IMR-90 (cell line): ENCODE measurements at regions not wholly inside any gene's neighbourhood (a gene's known extent, or its start where the extent isn't known, plus 50 kb on each side); places are given as distances from the start of the nearest gene placed in this dataset.

ENCODE experiments used
- ATAC-seq: fragments of 200-7000 bp; cut with Tn5 transposase; 2 replicates; pipeline ENCODE4 v1.9.1; 2020; ENCODE audit warnings: low read depth, mild to moderate bottlenecking, moderate library complexity
- BruUV-seq: library from RNA; stranded (reverse); fragments of 400-500 nt; replicated peaks from 2 replicates; lab custom pipeline; 2021; lab: Mats Ljungman, UMichigan
- CTCF ChIA-PET: fragments of 300-600 bp; formaldehyde crosslinking; extraction: SDS; loops from one replicate; lab custom pipeline; 2021; ENCODE audit warnings: antibody characterized with exemption; lab: Yijun Ruan, JAX
- POLR2A ChIA-PET: fragments of 300-600 bp; sonication (Branson Sonifier 250); formaldehyde crosslinking; loops from one replicate; lab custom pipeline; 2022; ENCODE audit warnings: antibody characterized with exemption; ENCODE audit not compliant: unreplicated experiment; lab: Charles Lee
- DNase-seq: peaks from one replicate; pipeline ENCODE4 v3.0.0; 2013
- H2AFZ ChIP-seq: replicated peaks from 2 replicates; pipeline ENCODE3; 2013; ENCODE audit warnings: low read length, mild to moderate bottlenecking; ENCODE audit not compliant: poor library complexity
- H2AK5ac ChIP-seq: 2 replicates; pipeline ENCODE4 v1.6.1; 2013; ENCODE audit warnings: low read depth, low read length, inconsistent platforms
- H2AK9ac ChIP-seq: replicated peaks from 2 replicates; pipeline ENCODE3; 2013; ENCODE audit warnings: mild to moderate bottlenecking, low read depth, low read length, moderate library complexity; ENCODE audit not compliant: poor library complexity
- H2BK120ac ChIP-seq: 2 replicates; pipeline ENCODE4 v1.6.1; 2013; ENCODE audit warnings: low read depth, low read length, inconsistent platforms
- H2BK15ac ChIP-seq: 3 replicates; pipeline ENCODE4 v1.6.1; 2013; ENCODE audit warnings: low read depth, low read length, inconsistent platforms
- H2BK20ac ChIP-seq: 2 replicates; pipeline ENCODE4 v1.6.1; 2013; ENCODE audit warnings: low read depth, mild to moderate bottlenecking, inconsistent platforms, low read length, moderate library complexity
- H2BK5ac ChIP-seq: 2 replicates; pipeline ENCODE4 v1.6.1; 2013; ENCODE audit warnings: mild to moderate bottlenecking, low read depth, low read length, inconsistent platforms; ENCODE audit not compliant: poor library complexity, severe bottlenecking
- H3K14ac ChIP-seq: replicated peaks from 2 replicates; pipeline ENCODE4 v1.6.1; 2013; ENCODE audit warnings: low read depth, low read length, inconsistent platforms
- H3K18ac ChIP-seq: 2 replicates; pipeline ENCODE4 v1.6.1; 2013; ENCODE audit warnings: low read depth, low read length, control low read depth
- H3K23ac ChIP-seq: 2 replicates; pipeline ENCODE4 v1.6.1; 2013; ENCODE audit warnings: low read depth, low read length, inconsistent platforms
- H3K27ac ChIP-seq: 2 replicates; pipeline ENCODE4 v1.5.1; 2013; ENCODE audit warnings: mild to moderate bottlenecking, control low read depth, low read length; ENCODE audit not compliant: insufficient read depth
- H3K27me3 ChIP-seq: 2 replicates; pipeline ENCODE4 v1.6.1; 2013; ENCODE audit warnings: low read length; ENCODE audit not compliant: control insufficient read depth, insufficient read depth
- H3K36me3 ChIP-seq: 2 replicates; pipeline ENCODE4 v1.6.1; 2013; ENCODE audit warnings: low read length, mixed read lengths; ENCODE audit not compliant: control insufficient read depth, insufficient read depth
- H3K4ac ChIP-seq: 2 replicates; pipeline ENCODE4 v1.6.1; 2013; ENCODE audit warnings: low read depth, low read length, inconsistent platforms
- H3K4me1 ChIP-seq: 2 replicates; pipeline ENCODE4 v1.6.1; 2013; ENCODE audit warnings: low read length, mixed read lengths; ENCODE audit not compliant: control insufficient read depth, insufficient read depth
- H3K4me2 ChIP-seq: 2 replicates; pipeline ENCODE4 v1.6.1; 2013; ENCODE audit warnings: low read depth, mild to moderate bottlenecking, control low read depth, low read length, moderate library complexity
- H3K4me3 ChIP-seq: 2 replicates; pipeline ENCODE4 v1.5.1; 2013; ENCODE audit warnings: low read depth, mild to moderate bottlenecking, control low read depth, low read length, moderate library complexity; ENCODE audit not compliant: insufficient read depth
- H3K56ac ChIP-seq: 2 replicates; pipeline ENCODE4 v1.6.1; 2013; ENCODE audit warnings: low read length, inconsistent platforms; ENCODE audit not compliant: insufficient read depth; ENCODE audit errors: extremely low read depth
- H3K79me1 ChIP-seq, 2 experiments: 2 replicates each; pipeline ENCODE4 v1.6.1; 2013; ENCODE audit warnings: low read length in 2 of 2, inconsistent platforms in 1 of 2, low read depth in 1 of 2
- H3K9ac ChIP-seq: 2 replicates; pipeline ENCODE4 v1.6.1; 2013; ENCODE audit warnings: low read depth, low read length, control low read depth
- H3K9me1 ChIP-seq: 2 replicates; pipeline ENCODE4 v1.6.1; 2013; ENCODE audit warnings: low read length, inconsistent platforms; ENCODE audit not compliant: insufficient read depth
- H3K9me3 ChIP-seq: 2 replicates; pipeline ENCODE4 v1.6.1; 2013; ENCODE audit warnings: low read length; ENCODE audit not compliant: control insufficient read depth, insufficient read depth
- H4K20me1 ChIP-seq: 2 replicates; pipeline ENCODE4 v1.6.1; 2013; ENCODE audit warnings: low read length, inconsistent platforms; ENCODE audit not compliant: insufficient read depth
- H4K5ac ChIP-seq: 2 replicates; pipeline ENCODE4 v1.6.1; 2013; ENCODE audit warnings: mild to moderate bottlenecking, low read depth, low read length, control low read depth
- H4K8ac ChIP-seq, 2 experiments: 2 replicates each; pipeline ENCODE4 v1.6.1; 2013; ENCODE audit warnings: low read depth in 2 of 2, low read length in 2 of 2, control low read depth in 1 of 2, inconsistent platforms in 1 of 2
- H4K91ac ChIP-seq: 2 replicates; pipeline ENCODE4 v1.6.1; 2013; ENCODE audit warnings: low read depth, low read length, inconsistent platforms; ENCODE audit not compliant: insufficient read depth
- BHLHE40 ChIP-seq: fragments of 150-350 bp; IDR thresholded peaks from 2 replicates; pipeline ENCODE4 v1.6.1; 2016; ENCODE audit warnings: mild to moderate bottlenecking, low read depth, low read length
- CEBPB ChIP-seq: IDR thresholded peaks from 2 replicates; pipeline ENCODE4 v1.6.1; 2012; ENCODE audit warnings: low read depth, low read length, improper control_type of control experiment
- CHD1 ChIP-seq: IDR thresholded peaks from 2 replicates; pipeline ENCODE4 v1.6.1; 2012; ENCODE audit warnings: low read depth, low read length, improper control_type of control experiment
- FOS ChIP-seq: fragments of 150-350 bp; IDR thresholded peaks from 2 replicates; pipeline ENCODE4 v1.6.1; 2016; ENCODE audit warnings: low read depth, low read length
- MAFK ChIP-seq: IDR thresholded peaks from 2 replicates; pipeline ENCODE4 v1.6.1; 2012; ENCODE audit warnings: low read depth, low read length, improper control_type of control experiment
- MAZ ChIP-seq: IDR thresholded peaks from 2 replicates; pipeline ENCODE4 v1.6.1; 2012; ENCODE audit warnings: low read depth, mild to moderate bottlenecking, low read length, improper control_type of control experiment, moderate library complexity, borderline replicate concordance
- MXI1 ChIP-seq: IDR thresholded peaks from 2 replicates; pipeline ENCODE4 v1.6.1; 2012; ENCODE audit warnings: low read depth, mild to moderate bottlenecking, low read length, moderate library complexity, borderline replicate concordance
- NFE2L2 ChIP-seq: fragments of 150-350 bp; IDR thresholded peaks from 2 replicates; pipeline ENCODE4 v1.6.1; 2016; ENCODE audit warnings: low read depth, mild to moderate bottlenecking, low read length
- POLR2A ChIP-seq: IDR thresholded peaks from 2 replicates; pipeline ENCODE4 v1.6.1; 2012; ENCODE audit warnings: mild to moderate bottlenecking, low read depth, low read length
- RAD21 ChIP-seq: IDR thresholded peaks from 2 replicates; pipeline ENCODE4 v1.6.1; 2012; ENCODE audit warnings: low read length, improper control_type of control experiment
- RCOR1 ChIP-seq: IDR thresholded peaks from 2 replicates; pipeline ENCODE4 v1.6.1; 2012; ENCODE audit warnings: mild to moderate bottlenecking, low read length, improper control_type of control experiment; ENCODE audit not compliant: insufficient replicate concordance
- RFX5 ChIP-seq: IDR thresholded peaks from 2 replicates; pipeline ENCODE4 v1.8.0; 2012; ENCODE audit warnings: low read depth, mild to moderate bottlenecking, low read length, moderate library complexity
- SMC3 ChIP-seq: fragments of 150-350 bp; IDR thresholded peaks from 2 replicates; pipeline ENCODE4 v1.6.1; 2016; ENCODE audit warnings: low read depth, mild to moderate bottlenecking, antibody characterized with exemption, low read length, moderate library complexity
- WGBS, 2 experiments: methylation state at CpG; one replicate each; pipeline versions ENCODE4 v1.1.5 to v1.1.7; 2013; ENCODE audit warnings: missing lambda C conversion rate in 2 of 2; ENCODE audit not compliant: insufficient read length in 1 of 2; ENCODE audit errors: extremely low coverage in 2 of 2; 5-methylcytosine and 5-hydroxymethylcytosine counted together
- dilution Hi-C: fragments of 300-500 bp; cut with HindIII; formaldehyde crosslinking; loops from one replicate; pipeline ENCODE4 v1.14.3; 2018; ENCODE audit warnings: low sequenced_read_pairs; ENCODE audit not compliant: unreplicated experiment
- in situ Hi-C: fragments of 300-500 bp; cut with MboI; formaldehyde crosslinking; loops from 3 replicates; pipeline ENCODE4 v1.14.3; 2019; ENCODE audit warnings: low sequenced_read_pairs, inconsistent platforms, mixed read lengths
- intact Hi-C: fragments of 100-400 bp; cut with micrococcal nuclease; formaldehyde crosslinking; loops from 2 replicates; pipeline ENCODE4 v1.10.0; 2022
- TF ChIP-seq, protein P1 (sequence below): fragments of 150-350 bp; IDR thresholded peaks from 2 replicates; pipeline ENCODE4 v1.6.1; 2016; ENCODE audit warnings: low read depth, mild to moderate bottlenecking, low read length, moderate library complexity, borderline replicate concordance
- TF ChIP-seq, protein P2 (sequence below): conservative IDR thresholded peaks from 2 replicates; pipeline ENCODE4 v1.5.1; 2012; ENCODE audit warnings: mild to moderate bottlenecking, low read depth, low read length, improper control_type of control experiment
- TF ChIP-seq, protein P3 (sequence below): fragments of 150-350 bp; IDR thresholded peaks from 2 replicates; pipeline ENCODE4 v1.6.1; 2017; ENCODE audit warnings: mild to moderate bottlenecking, antibody characterized with exemption, low read length, low read depth

DNA sequence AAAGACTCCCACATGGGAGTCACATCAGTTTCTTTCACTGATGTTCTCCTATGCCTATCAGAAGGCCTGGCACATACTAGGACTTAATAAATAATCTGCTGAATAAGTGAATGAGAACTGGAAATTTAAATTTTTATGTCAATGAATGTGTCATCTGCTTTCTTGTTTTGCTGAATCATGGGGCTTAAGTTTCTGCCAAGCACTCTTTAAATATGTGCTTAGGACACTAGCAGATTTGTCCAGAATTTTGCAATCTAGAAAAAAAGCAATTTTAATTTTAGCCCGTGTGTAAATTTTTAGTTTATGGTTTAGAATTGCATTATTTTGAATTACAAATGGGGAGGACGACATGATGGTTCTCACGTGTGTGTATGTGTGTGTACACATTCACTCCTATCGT, 803.1 kb downstream of the USP25 start:
- ATAC-seq (no peak), DNase-seq (peak; percentile 43)
- no peak overlapping the region; the same call in 1 of the 2 replicates for H4K5ac ChIP-seq
- no peak overlapping the region for H2AK9ac ChIP-seq
- no peaks in the 10 kb centered on the region for H4K20me1 ChIP-seq
- H3K14ac ChIP-seq: no peak overlapping the region
- H3K4me1 ChIP-seq: peaks cover 3% of the 10 kb centered on the region; the same call in 1 of the 2 replicates
- H3K9me1 ChIP-seq: 0 out of 2 replicates have a peak, but pooled peaks cover 3% of the 10 kb centered on the region
- no peak overlapping the region for H3K4ac ChIP-seq
- ChIA-PET POLR2A (no interaction called here), CTCF (no interaction called here)
- no peaks in the 10 kb centered on the region for H3K27me3 ChIP-seq
- H3K79me1 ChIP-seq: no peaks in the 10 kb centered on the region
- no peak overlapping the region for H3K23ac ChIP-seq
- intact Hi-C loops (loop anchor here (5.0 kb wide), 1 partner anchor 54 kb away; no protein-coding TSS in a partner anchor), dilution Hi-C loops (no loop called here), in situ Hi-C loops (no loop called here)
- no peak overlapping the region for H2BK120ac ChIP-seq
- WGBS, 2 experiments: no CpG with 5 or more reads among the region's 4 CpGs
- no peak overlapping the region for H4K8ac ChIP-seq
- no peaks in the 10 kb centered on the region for H3K36me3 ChIP-seq
- H2BK5ac ChIP-seq: no peak overlapping the region
- no peak overlapping the region for H3K18ac ChIP-seq
- no peaks in the 10 kb centered on the region for H3K9me3 ChIP-seq
- no peak overlapping the region for H2AFZ ChIP-seq
- H2AK5ac ChIP-seq: no peak overlapping the region
- H3K4me2 ChIP-seq: no peak overlapping the region
- no peak overlapping the region for H3K4me3 ChIP-seq
- no peak overlapping the region for H2BK20ac ChIP-seq
- H2BK15ac ChIP-seq: no peak overlapping the region
- TF ChIP-seq RAD21 (no peak), MXI1 (no peak), MAFK (0 out of 2 replicates have a peak, but pooled peaks have one; percentile 17), SMC3 (no peak), CEBPB (no peak), NFE2L2 (peak; percentile 80), MAZ (no peak), CHD1 (no peak), POLR2A (no peak), FOS (no peak), BHLHE40 (no peak), RCOR1 (no peak), RFX5 (no peak)
- TF ChIP-seq, protein P1, sequence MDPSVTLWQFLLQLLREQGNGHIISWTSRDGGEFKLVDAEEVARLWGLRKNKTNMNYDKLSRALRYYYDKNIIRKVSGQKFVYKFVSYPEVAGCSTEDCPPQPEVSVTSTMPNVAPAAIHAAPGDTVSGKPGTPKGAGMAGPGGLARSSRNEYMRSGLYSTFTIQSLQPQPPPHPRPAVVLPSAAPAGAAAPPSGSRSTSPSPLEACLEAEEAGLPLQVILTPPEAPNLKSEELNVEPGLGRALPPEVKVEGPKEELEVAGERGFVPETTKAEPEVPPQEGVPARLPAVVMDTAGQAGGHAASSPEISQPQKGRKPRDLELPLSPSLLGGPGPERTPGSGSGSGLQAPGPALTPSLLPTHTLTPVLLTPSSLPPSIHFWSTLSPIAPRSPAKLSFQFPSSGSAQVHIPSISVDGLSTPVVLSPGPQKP: no peak
- TF ChIP-seq, protein P2, sequence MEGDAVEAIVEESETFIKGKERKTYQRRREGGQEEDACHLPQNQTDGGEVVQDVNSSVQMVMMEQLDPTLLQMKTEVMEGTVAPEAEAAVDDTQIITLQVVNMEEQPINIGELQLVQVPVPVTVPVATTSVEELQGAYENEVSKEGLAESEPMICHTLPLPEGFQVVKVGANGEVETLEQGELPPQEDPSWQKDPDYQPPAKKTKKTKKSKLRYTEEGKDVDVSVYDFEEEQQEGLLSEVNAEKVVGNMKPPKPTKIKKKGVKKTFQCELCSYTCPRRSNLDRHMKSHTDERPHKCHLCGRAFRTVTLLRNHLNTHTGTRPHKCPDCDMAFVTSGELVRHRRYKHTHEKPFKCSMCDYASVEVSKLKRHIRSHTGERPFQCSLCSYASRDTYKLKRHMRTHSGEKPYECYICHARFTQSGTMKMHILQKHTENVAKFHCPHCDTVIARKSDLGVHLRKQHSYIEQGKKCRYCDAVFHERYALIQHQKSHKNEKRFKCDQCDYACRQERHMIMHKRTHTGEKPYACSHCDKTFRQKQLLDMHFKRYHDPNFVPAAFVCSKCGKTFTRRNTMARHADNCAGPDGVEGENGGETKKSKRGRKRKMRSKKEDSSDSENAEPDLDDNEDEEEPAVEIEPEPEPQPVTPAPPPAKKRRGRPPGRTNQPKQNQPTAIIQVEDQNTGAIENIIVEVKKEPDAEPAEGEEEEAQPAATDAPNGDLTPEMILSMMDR: no peak
- TF ChIP-seq, protein P3, sequence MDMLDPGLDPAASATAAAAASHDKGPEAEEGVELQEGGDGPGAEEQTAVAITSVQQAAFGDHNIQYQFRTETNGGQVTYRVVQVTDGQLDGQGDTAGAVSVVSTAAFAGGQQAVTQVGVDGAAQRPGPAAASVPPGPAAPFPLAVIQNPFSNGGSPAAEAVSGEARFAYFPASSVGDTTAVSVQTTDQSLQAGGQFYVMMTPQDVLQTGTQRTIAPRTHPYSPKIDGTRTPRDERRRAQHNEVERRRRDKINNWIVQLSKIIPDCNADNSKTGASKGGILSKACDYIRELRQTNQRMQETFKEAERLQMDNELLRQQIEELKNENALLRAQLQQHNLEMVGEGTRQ: no peak
- no peak overlapping the region for H3K27ac ChIP-seq
- no peak overlapping the region for H3K9ac ChIP-seq
- BruUV-seq: no TSS peak
- no peak overlapping the region for H3K56ac ChIP-seq
- no peak overlapping the region for H4K91ac ChIP-seq
